Heart left ventricle (tissue), 16 donors: ENCODE measurements at regions not wholly inside any gene's neighbourhood (a gene's known extent, or its start where the extent isn't known, plus 50 kb on each side); places are given as distances from the start of the nearest gene placed in this dataset.

ENCODE experiments used
- ATAC-seq, 4 donors: fragments of 200-7000 bp; cut with Tn5 transposase; one replicate each; pipeline ENCODE4 v1.9.1; 2020 to 2022; ENCODE audit warnings: moderate library complexity in 4 of 4, mild to moderate bottlenecking in 3 of 4, moderate number of reproducible peaks in 1 of 4
- DNase-seq, 5 donors: peaks; one replicate each; pipeline ENCODE4 v3.0.0-alpha.2; 2020
- H3K27ac ChIP-seq, 12 donors: fragments of 200-600 bp; sonication (generic) in 4 of 12; one replicate each; pipeline versions ENCODE4 v1.5.0 to v1.8.0; 2016 to 2022; ENCODE audit warnings: mild to moderate bottlenecking in 2 of 12
- H3K27me3 ChIP-seq, 9 donors: fragments of 200-600 bp; sonication (generic) in 2 of 9; one replicate each; pipeline versions ENCODE4 v1.5.1 to v1.8.0; 2016 to 2022; ENCODE audit warnings: mild to moderate bottlenecking in 3 of 9
- H3K36me3 ChIP-seq, 9 donors: fragments of 200-600 bp; sonication (generic) in 2 of 9; one replicate each; pipeline versions ENCODE4 v1.5.0 to v1.8.0; 2018 to 2022; ENCODE audit warnings: mild to moderate bottlenecking in 2 of 9
- H3K4me1 ChIP-seq, 12 donors: fragments of 200-600 bp; sonication (generic) in 4 of 12; one replicate each; pipeline versions ENCODE4 v1.5.0 to v1.8.0; 2016 to 2022; ENCODE audit warnings: mild to moderate bottlenecking in 3 of 12
- H3K4me3 ChIP-seq, 12 donors: fragments of 200-600 bp; sonication (generic) in 4 of 12; one replicate each; pipeline versions ENCODE4 v1.5.0 to v1.8.0; 2017 to 2022; ENCODE audit warnings: mild to moderate bottlenecking in 9 of 12, moderate library complexity in 4 of 12
- H3K9me3 ChIP-seq, 12 donors: fragments of 200-600 bp; sonication (generic) in 4 of 12; one replicate each; pipeline versions ENCODE4 v1.5.0 to v1.8.0; 2016 to 2022; ENCODE audit warnings: mild to moderate bottlenecking in 1 of 12
- POLR2A ChIP-seq, 2 donors: fragments of 450-650 bp; IDR thresholded peaks; one replicate each; pipeline ENCODE4 v1.6.1; 2017; ENCODE audit warnings: antibody characterized with exemption in 2 of 2, mild to moderate bottlenecking in 2 of 2, moderate library complexity in 2 of 2
- WGBS, 4 donors: extraction: QIAGEN DNeasy Blood & Tissue Kit in 2 of 4; methylation state at CpG; one replicate each; pipeline versions ENCODE4 v1.1.5 to v1.1.7; 2013 to 2018; 5-methylcytosine and 5-hydroxymethylcytosine counted together
- intact Hi-C, 10 donors: fragments of 100-400 bp; cut with DNase I; formaldehyde crosslinking; loops; one replicate each; pipeline versions ENCODE4 v1.11.1 to v1.14.2; 2022
- TF ChIP-seq, protein P1 (sequence below), 12 donors: fragments of 200-600 bp; sonication (generic) in 4 of 12; IDR thresholded peaks; one replicate each; pipeline versions ENCODE4 v1.5.0 to v1.8.0; 2018 to 2022; ENCODE audit warnings: antibody characterized with exemption in 12 of 12, mild to moderate bottlenecking in 5 of 12
- donor health status: ischemic (EF 13 %, LVEDD 7.1; RV severe dilation, severe dysfunction).
- donor health status: healthy with polysubstance abuse.
- donor health status: DM: no; HTN: yes; CAD: no.
- donor health status: DM: no; HTN: no; CAD: no.
- donor health status: ischemic (EF 25% LVEDD 6.9; RV normal size, moderate dysfunction).
- donor health status: ischemic (EF 25% LVEDD 5.7; RV mildly dilated, moderate dysfunction).
- donor health status: healthy.
- donor health status: DM: yes; HTN: yes; CAD: no.
- donor health status: ischemic (EF 35%, LVEDD 5.7; RV mildly dilated, moderate dysfunction).
- donor health status: nonischemic (EF 11% LVEDD 7.7; RV severe dilation, severe dysfunction).
- donor health status: DM: yes; HTN: yes; CAD: no.
- donor health status: PGD.
- donor health status: ischemic (EF 29% LVEDD 5.4; RV normal size, mild dysfunction).
- donor health status: nonischemic (EF 23%, LVEDD 6.1; RV moderate dilation, normal function).

DNA sequence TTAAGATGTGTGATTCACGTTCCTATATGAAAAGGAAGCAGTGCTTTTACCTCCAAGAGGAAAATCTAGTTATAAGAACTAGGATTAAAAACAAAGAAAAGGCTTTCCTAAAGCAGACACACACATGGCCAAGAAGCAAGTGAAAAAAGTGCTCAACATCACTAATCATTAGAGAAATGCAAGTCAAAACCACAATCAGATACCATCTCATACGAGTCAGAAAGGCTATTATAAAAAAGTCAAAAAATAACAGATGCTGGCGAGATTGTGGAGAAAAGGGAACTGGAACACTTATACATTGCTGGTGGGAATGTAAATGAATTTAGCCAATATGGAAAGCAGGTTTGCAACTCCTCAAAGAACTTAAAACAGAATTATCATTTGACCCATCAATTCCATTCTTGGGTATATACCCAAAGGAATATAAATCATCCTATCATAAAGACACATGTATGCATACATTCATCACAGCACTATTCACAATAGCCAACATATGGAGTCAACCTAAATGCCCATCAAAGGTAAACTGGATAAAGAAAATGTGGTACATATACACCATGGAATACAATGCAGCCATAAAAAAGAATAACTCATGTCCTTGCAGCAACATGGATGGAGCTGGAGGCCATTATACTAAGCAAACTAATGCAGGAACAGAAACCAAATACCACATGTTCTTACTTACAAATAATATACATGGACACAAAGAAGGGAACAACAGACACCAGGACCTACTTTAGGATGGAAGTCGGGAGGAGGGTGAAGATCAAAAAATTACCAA is 285.3 kb downstream of the RAD51AP2 start:
- Histone ChIP-seq H3K27ac (no peak overlapping the region), H3K36me3 (no peaks in the 10 kb centered on the region), H3K4me1 (no peaks in the 10 kb centered on the region), H3K27me3 (no peaks in the 10 kb centered on the region), H3K4me3 (no peak overlapping the region), H3K9me3 (peaks cover 0 to 9% (median 0%) of the 10 kb centered on the region in 12 donors)
- no peak for DNase-seq
- intact Hi-C loops = no loop called here
- 80 to 85% (median 84%) methylated on average over 4 of the region's 4 CpGs for WGBS, 4 donors
- no peak for ATAC-seq
- no peak for TF ChIP-seq POLR2A (IDR thresholded peaks at IDR 0.05)
- TF ChIP-seq, protein P1, sequence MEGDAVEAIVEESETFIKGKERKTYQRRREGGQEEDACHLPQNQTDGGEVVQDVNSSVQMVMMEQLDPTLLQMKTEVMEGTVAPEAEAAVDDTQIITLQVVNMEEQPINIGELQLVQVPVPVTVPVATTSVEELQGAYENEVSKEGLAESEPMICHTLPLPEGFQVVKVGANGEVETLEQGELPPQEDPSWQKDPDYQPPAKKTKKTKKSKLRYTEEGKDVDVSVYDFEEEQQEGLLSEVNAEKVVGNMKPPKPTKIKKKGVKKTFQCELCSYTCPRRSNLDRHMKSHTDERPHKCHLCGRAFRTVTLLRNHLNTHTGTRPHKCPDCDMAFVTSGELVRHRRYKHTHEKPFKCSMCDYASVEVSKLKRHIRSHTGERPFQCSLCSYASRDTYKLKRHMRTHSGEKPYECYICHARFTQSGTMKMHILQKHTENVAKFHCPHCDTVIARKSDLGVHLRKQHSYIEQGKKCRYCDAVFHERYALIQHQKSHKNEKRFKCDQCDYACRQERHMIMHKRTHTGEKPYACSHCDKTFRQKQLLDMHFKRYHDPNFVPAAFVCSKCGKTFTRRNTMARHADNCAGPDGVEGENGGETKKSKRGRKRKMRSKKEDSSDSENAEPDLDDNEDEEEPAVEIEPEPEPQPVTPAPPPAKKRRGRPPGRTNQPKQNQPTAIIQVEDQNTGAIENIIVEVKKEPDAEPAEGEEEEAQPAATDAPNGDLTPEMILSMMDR (IDR thresholded peaks at IDR 0.05) = no peak

DNA sequence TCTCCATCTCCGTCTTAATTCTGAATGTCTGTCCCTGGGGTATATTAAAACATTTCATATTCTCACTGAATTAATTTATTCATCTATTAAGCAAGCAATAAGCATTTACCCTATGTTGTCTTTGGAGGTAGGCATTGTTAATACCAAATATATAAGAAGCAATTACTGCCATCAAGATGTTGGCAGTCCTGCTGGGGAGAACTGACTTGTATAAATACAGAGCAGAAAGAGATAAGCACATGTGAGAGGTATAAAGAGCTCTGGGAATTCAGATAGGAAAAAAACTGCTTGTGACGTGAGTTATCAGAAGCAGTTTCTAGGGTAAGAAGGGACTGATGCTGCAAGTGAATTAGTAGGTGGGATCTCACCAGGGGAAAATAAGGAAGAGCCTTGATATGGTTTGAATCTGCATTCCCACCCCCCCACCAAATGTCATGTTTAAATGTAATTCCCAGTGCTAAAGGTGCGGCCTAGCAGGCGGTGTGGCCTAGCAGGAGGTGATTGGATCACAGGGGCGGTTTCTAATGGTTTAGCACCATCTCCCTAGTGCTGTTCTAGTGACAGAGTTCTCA is 286.8 kb downstream of the RAD51AP2 start:
- intact Hi-C loops = no loop called here
- no peak overlapping the region for H3K27ac ChIP-seq
- ATAC-seq = no peak
- no peaks in the 10 kb centered on the region for H3K4me1 ChIP-seq
- no peak for DNase-seq
- no peaks in the 10 kb centered on the region for H3K27me3 ChIP-seq
- no peaks in the 10 kb centered on the region for H3K36me3 ChIP-seq
- no peak overlapping the region for H3K4me3 ChIP-seq
- TF ChIP-seq POLR2A (IDR thresholded peaks at IDR 0.05) = no peak
- TF ChIP-seq, protein P1 (IDR thresholded peaks at IDR 0.05) = no peak
- no peaks in the 10 kb centered on the region for H3K9me3 ChIP-seq
- WGBS, 4 donors = 72 to 80% (median 76%) methylated on average over 5 of the region's 5 CpGs

DNA sequence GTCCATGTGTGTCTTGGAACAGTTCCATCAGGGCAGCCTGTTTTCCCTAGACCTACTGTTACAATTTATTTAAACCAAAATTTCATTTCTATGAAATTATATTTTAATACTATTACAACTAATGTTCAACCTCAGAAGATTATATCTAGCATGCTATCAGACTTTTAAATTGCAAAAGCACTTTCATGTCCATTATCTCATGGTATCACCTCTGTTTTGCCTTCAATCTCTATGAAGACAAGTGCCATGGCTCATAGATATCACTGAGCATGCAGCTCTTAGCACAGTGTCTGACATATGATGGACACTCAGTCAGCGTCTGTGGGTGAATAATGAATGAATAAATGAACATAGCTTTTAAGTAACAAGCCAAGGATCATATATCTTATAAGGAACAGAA is 288.8 kb downstream of the RAD51AP2 start:
- TF ChIP-seq POLR2A (IDR thresholded peaks at IDR 0.05) = no peak
- TF ChIP-seq, protein P1 (IDR thresholded peaks at IDR 0.05) = no peak
- DNase-seq (no peak), ATAC-seq (no peak)
- intact Hi-C loops = no loop called here
- Histone ChIP-seq H3K4me3 (no peak overlapping the region), H3K9me3 (no peaks in the 10 kb centered on the region), H3K27ac (no peak overlapping the region), H3K4me1 (no peaks in the 10 kb centered on the region), H3K27me3 (no peaks in the 10 kb centered on the region), H3K36me3 (no peaks in the 10 kb centered on the region)
- WGBS, 4 donors = 38 to 58% (median 48%) methylated on average over 1 of the region's 1 CpG

DNA sequence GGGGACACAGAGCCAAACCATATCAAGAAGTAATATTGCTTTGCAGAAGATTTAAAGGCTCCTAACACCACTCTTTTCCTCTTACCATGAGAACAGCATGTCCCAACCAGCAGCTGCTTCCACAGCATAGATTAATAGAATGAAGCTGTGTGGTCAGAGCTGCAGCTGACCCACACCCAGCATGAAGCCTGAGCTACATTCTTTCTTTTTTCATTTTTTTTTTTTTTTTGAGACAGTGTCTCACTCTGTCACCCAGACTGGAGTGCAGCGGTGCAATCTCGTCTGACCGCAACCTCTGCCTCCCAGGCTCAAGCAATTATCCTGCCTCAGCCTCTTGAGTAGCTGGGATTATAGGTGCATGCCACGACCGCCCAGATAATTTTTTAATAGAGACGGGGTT is 289.8 kb downstream of the RAD51AP2 start:
- no peak overlapping the region for H3K27ac ChIP-seq
- H3K4me3 ChIP-seq = no peak overlapping the region
- no peak for ATAC-seq
- TF ChIP-seq POLR2A (IDR thresholded peaks at IDR 0.05) = no peak
- TF ChIP-seq, protein P1 (IDR thresholded peaks at IDR 0.05) = no peak
- intact Hi-C loops = no loop called here
- H3K36me3 ChIP-seq = no peaks in the 10 kb centered on the region
- WGBS, 4 donors = 78 to 91% (median 89%) methylated on average over 6 of the region's 6 CpGs
- H3K4me1 ChIP-seq = no peaks in the 10 kb centered on the region
- no peak for DNase-seq
- no peaks in the 10 kb centered on the region for H3K9me3 ChIP-seq
- H3K27me3 ChIP-seq = no peaks in the 10 kb centered on the region
